ELR (cell line): ENCODE measurements at regions not wholly inside any gene's neighbourhood (a gene's known extent, or its start where the extent isn't known, plus 50 kb on each side); places are given as distances from the start of the nearest gene placed in this dataset.
A peak's percentile ranks its signal among the peaks of the same experiment; 100 is the strongest.

ENCODE experiments used
- DNase-seq: peaks from one replicate; pipeline ENCODE4 v3.0.0-alpha.2; 2015; ENCODE audit warnings: low read depth

DNA sequence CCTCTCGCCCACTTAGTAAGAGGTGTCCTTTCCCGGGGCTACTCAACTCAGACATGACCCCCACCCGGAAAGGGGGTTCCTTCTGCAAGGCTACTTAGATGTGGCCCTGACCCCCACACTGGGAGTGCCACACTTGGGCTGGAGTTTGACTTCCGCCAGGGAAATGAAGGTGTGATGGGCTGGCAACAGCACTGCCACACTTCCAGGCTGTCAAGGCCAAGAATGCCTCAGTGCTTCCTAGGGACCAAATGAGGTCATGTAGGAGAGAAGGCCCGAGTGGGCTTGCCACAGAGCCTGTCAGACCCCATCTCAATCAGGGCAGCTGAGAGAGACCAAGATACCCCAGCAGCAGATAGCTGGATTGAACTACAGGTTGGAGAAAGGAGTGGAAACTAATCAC lies 55.5 kb downstream of the DRD1 start:
- no peak for DNase-seq

DNA sequence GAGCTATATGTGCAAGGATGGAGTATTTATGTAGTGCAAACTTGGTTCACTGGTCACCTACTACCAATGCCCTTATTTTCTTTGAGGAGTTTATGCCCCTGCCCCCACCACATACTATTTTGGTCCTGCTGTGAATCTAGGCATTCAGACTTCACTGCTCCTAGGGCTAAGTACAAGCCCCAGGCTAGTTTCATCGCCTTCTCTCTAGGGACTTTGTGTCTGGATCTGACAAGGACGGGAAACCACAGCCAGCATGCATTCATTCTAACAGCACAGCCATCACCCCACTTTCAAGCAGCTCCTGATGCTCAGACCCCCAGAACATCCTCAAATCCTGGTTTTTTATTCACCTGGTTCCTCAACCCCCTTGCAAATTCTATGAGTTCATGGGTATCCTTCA lies 56.8 kb downstream of the DRD1 start:
- no peak for DNase-seq

DNA sequence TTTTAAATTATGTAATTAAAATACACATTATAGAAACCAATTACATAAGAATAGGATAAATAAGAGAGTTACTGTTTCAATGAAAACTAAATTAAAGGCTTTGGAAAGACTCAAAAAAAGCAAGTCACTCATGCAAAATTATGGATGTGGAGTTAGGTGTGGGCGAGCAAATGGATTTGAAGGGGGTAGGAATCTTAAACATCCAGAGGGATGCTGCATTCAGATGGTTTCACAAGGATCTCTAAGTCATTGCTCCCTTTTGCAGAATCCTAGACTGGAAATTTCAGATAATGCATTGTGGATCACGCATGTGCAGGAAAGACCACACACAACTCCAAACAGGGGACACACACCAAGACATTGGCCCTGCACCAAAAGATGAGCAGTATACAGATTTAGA lies 57.5 kb downstream of the DRD1 start:
- no peak for DNase-seq

DNA sequence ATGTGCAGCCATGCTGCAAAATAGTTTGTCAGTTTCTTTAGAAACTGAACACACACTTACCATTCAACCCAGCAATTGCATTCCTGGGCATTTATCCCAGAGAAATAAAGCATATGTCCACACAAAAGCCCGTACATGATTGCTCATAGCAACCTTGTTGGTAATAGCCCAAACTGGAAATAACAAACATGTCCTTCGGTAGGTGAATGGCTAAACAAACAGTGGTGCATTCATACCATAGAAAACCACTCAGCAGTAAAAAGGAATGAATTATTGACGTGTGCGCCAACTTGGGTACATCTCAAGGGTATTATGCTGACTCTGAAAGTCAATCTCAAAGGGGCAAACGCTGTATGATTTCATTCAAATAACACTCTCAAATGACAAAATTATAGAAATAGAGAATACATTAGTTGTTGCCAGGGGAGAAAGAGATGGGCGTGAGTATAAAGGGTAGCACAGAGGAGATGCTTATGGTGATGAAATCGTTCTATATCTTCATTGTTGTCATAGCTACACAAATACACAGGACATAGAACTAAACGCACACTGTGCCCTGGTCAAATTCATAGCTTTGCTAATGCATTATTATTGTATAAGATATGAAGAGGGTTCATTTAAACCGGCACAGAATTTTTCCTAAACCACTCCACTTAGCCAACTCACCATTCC lies 58.2 kb downstream of the DRD1 start:
- no peak for DNase-seq

DNA sequence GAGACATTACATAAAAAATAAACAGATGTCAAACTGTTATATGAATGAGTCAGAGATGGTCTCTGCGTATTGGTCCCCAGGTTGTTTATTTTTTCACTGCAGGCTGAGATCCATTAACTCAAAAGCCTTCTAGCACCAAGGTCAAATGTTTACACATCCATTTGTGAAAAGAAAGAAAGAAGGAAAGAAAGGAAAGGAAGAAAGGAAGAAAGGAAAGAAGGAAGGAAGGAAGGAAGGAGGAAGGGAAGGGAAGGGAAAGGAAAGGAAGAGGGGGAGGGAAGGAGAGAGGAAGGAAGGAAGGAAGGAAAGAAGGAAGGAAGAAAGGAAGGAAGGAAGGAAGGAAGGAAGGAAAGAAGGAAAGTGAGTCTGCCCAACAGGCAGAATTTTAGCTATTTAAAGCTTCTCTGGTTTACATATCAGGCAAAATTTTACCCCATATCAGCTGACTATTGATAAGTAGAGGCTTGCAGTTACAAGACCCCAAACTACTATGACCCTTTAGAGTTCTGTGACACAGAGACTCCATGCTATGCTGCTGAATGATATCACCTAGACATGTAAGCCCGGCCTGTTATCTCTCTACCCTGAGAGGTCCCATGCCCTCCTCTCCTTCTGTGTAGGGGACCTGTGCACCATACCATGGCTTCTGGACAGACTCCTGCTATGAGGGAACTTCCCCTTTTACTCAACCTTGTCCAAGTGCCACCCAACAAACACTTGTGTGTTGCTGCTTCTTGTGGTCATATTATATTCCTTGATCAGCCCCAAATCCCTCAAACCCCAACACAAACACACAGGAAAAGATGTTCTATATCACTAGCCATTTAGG lies 59.0 kb downstream of the DRD1 start:
- no peak for DNase-seq

DNA sequence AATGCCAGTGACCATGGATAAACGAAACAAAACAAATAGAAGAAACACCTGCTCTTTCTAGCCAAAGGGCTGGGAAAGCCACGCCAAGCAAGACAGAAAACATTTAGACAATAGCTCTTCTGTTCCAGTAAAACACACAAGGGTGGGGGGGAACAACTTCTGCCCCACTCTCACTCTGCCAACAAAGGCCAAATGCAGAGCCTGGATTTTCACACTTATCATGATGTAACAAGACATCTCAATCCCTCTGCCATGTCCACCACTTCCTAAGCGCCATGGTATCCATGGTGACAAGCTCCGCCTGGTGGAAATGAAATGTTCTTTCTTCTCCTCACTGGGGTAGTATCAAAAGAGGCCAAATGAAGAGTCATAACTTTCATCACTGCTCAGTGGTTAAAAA lies 60.6 kb downstream of the DRD1 start:
- DNase-seq, result no peak

DNA sequence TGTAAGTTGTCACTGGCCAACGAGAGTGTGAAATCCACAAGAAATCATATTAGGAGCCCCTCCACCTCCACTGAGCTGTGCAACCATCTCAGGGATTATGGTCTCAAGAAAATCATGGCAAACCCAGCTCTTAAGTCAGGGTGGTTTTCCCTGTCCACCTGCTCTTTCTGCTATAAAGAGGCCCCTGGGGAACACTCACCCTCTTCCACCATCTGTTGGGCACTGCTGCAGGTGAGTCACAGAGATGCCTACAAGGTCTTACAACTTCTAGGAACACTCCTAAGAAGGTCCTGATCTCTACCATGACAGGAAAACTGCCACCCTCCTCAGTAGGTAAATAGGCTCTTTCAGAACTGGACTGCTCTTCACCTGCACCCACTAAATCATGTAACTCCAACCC lies 61.8 kb downstream of the DRD1 start:
- no peak for DNase-seq

DNA sequence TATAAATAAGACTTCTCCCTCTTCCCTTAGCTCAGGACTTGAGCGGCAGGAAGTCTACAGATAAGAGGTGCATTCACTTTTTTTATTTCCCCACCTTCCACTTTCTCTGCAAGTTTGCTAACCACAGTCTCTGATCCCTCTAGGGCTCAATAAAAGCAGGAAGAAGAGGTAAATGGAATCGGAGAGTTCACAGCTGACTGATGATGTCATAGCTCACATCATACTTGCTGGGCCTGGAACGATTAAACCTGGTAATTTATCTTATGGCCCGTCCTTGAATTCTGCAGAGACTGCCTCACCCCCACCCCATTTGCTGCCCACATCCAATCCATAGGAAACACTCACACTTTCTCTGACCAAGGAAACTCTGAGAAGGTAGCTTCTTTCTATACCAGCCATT lies 62.9 kb downstream of the DRD1 start:
- DNase-seq, result no peak

DNA sequence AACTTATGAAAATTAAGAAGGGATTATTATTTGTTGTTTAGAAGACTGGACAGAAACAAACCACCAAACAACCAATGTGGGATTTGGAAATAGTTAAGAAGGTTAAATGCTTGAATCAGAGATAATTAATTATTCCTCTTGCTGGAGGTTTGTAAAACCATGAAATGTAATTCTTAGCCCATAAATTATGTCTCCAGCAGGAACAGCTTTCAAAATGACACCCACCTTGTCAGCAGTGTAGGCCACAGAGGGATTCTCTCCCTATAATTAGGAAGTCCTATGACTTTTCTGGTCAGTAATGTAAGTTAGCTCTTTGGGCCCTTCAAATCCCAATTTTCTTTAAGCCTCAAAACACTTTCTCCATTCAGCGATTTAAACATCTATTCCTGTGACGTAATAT lies 63.3 kb downstream of the DRD1 start:
- no peak for DNase-seq

DNA sequence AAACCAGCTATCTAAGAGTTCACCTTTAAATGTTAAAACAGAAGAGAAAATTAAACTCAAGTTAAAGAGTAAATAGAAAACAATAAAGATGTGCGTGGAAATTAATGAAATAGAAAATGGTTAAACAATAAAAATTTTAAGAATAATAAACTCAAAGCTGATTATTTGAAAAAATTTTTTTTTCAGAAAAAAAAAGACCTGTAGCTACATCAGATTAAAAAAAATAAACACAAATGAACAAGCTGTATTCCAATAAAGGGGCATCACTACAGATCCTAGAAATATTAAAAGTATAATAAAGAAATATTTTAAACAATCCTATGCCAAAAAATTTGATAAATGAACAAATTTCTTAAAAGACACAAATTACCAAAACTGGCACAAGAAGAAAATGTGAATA lies 64.1 kb downstream of the DRD1 start:
- no peak for DNase-seq

DNA sequence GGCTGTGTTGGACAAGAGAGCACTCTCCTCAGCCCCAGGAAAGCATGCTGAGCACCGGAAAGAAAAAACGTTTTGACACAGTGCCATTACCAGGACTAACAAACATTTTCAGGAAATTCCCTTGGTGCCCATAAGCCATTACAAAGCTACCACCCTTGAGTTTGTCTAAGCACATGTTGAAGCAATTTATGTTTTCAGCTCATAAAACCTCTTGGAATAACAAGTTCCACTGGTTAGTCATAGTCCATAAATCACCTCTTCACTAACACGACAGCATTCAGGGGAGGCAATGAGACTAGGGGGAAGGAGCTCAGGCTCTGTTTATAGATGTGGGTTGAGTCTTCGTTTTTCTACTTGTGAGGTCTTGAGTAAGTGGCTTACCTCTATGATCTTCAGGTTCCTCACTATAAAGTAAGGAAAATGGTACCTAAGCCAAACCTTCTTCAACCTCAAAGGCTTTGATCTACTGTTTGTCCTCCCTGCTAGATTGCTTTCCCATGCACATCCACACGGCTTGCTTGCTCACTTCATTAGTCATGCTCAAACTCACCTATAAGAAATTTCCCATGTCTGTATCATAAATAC lies 65.4 kb downstream of the DRD1 start:
- DNase-seq, result peak; percentile 51

DNA sequence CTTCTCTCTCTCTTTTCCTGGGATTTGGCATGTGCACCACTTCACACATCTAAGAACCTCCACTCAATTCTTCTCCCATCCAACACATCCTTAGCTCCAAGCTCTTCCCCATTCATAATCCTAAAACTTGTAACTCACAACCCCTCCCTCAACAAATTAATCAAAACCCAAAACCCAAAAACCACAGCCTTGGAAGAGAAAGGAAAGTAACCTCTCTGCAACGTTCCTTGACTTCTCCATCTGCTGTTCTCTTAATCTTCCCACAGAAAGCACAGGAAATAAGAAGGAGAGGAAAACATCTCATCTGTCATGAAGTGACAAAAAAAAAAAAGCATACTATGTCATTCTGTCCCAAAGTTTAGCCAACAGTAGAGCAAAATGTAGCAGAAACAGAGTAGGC lies 66.2 kb downstream of the DRD1 start:
- no peak for DNase-seq

DNA sequence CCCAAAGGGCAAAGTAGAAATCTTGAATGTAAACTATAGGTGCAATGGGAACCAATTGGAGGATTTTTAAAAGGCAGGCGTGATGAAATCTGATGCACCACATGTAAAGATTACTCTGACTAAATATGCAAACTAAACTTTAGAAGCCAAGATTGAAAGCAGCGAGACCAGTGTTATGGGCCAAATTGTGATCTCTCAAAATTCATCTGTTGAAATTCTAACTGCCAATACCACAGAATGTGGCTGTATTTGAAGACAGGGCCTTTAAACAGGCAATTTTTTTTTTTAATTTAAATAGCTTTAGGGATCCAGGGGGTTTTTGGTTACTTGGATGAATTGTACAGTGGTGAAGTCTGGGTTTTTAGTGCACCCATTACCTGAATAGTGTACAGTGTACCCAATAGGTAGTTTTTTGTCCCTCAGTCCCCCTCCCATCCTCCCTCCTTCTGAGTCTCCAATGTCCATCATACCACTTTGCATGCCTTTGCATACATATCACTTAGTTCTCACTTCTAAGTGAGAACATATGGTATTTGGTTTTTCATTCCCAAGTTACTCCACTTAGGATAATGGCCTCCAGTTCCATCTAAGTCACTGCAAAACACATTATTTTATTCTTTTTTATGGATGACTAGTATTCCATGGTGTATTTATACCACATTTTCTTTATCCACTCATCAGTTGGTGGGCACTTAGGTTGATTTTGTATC lies 69.7 kb downstream of the DRD1 start:
- DNase-seq, result no peak

DNA sequence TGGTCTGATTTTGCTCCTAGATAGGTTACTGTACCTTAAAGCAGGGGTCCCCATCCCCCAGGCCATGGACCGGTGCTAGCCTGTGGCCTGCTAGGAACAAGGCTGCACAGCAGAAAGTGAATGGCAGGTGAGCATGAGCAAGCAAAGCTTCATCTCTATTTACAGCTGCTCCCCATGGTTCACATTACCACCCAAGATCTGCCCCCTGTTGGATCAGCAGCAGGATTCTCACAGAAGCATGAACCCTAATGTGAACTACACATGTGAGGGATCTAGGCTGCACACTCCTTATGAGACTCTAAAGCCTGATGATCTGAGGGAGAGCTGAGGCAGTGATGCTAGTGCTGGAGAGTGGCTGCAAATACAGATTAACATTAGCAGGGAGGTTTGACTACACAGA lies 78.1 kb downstream of the DRD1 start:
- no peak for DNase-seq

DNA sequence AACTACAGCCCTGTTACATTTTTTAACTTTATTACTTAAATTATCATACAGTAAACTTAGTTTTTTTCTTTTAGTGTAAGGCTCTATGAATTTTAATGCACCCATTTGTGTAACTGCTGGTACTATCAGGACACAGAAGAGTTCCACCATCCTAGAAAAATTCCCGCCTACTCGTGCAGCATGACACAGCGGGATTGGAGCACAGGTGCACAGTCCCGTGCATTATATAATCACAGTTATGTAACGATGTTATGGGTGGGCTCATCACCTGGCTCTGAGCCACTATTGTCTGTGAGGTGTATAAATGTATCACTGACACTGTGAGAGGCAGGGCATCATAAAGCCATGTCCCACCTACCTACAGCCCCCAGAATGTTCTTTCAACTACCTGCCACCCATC lies 80.7 kb downstream of the DRD1 start:
- DNase-seq, result no peak

DNA sequence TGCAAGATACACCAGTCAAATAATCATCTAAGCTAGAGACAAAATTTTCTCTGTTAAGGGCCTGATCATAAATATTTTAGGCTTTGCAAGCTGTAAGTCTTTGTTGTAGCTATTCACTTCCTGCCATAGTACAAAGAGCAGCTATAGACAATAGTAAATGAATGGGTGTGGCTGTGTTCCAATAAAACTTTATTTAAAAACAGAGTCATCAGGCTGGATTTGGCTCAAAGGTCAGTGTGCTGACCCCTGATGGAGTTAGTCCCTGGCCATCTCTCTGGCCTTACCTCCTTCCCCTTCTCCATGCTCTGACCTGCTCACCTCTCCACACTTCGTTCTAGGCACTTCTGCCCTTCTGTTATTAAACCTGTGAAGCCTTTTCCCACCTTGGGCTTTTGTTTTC lies 86.0 kb downstream of the DRD1 start:
- DNase-seq, result no peak

DNA sequence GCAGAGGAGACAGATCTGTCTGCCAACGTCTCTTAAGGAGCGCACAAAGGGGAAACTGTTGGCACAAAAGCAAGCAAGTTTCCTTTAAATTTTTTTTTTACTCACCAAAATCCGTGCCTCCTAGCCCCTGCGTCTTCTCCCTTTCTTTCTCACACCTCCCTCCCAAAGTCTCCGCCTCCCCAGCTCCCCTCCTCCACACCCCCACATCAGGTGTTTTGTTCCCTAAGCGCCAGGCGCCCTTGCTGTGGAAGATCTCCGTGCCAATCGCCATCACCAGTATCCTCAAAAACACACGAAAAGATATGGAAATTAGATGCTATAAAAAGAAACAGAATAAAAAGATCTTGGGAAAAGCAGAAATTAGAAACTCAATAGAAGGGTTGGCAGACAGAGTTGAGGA lies 87.6 kb downstream of the DRD1 start:
- DNase-seq, result no peak

DNA sequence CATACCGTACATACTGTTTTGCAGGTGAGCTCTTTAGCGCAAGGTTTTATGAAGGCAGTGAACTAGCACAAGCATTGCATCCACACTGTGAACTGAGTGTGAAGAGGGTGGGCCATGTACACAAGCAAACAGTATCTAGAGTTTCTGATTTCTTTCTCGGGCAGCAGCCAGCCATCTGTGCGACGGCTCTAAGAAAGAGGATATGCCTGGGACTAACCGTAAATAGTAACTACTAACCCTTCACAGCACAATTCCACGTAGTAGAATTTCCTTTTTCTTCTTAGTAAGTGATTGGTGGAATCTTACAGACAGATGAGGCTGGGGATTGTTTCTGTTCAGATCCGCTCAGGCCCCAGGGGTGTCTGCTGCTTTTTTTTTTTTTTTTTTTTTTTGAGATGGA lies 89.0 kb downstream of the DRD1 start:
- no peak for DNase-seq

DNA sequence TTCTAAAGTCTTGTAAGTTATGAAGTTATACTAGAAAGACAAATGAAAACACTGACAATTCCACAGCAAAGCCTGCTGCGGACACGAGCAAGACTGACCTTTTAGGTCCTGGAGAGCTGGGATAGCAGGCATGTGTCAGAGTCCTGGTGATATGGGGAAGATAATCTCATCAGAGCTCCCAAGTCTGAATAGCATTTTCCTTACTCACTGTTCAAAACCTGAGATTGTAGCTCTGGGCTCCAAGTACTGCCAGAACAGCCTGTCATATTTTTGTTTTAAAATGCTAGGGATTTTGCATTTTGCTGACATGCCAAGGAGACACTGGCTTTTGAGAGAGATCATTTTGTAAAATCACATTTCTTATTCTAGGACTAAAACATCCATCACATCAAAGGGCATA lies 90.1 kb downstream of the DRD1 start:
- DNase-seq, result no peak

DNA sequence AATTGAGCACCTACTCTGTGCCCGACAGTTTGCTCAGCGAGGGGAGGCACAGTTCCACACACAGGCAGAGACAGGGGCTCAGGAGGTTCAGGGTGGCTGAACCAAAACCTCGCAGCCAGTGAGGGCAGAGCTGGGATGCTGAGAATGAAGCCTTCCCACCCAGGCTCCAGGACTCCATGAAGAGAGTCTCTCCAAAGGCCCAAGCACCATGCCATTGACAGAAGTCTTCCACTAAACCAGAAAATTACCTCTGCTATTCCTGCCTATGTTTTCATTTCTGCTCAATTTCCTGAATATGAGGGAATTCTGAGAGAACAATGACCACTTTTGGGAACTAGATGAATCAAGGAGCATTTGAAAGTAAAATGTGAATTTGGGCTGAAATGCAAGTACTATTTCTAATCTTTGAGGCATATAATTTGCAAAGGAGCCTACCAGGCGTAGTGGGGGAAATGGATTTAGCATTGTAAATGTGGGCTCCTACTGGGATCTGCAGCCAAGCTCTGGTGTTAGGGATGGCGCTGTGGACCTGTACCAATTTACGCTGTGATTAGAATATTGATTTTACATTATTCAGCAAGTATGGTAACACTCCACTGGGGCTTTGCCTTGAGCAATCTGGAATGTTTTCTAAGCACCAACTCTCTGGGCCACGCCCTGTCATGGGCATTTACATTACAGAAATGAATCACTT lies 91.9 kb downstream of the DRD1 start:
- no peak for DNase-seq

DNA sequence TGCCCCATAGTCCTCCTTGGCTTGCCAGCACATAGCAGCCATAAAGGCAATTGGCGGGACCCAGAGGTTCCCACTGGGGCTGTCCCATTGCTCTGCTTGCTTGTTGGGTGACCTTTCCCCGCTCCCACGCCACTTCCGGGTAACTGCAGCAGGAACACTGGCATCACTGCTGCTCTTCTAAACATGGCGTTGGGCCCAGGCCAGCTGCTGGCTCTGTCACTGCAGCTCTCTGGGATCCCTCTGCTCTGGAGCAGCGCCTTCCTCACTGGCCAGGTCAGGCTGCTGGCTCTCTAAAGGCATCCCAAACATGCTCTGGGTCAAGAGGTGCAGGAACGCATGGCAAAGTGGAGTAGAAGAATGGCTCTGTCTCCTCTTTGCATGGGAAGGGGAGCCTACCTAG lies 92.9 kb downstream of the DRD1 start:
- no peak for DNase-seq

DNA sequence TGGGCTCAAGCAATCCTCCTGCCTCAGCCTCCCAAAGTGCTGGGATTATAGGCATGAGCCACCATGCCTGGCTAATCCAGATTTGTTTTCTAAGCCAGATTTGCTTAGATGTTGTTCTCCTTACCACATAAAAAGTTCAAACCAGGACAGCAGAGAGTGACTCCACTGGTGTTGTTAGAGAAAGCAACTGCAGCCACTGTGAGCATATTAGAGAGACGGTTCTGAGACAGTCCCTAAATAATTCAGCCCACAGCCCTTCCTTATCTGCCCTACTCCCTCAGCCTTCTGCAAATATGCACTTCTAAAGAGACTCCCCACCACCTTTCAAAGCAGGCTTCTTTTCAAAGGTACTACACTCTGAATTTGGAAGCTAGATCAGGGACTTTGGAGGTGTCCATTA lies 96.1 kb downstream of the DRD1 start:
- no peak for DNase-seq
